ENCODE measurements at regions not wholly inside any gene's neighbourhood (a gene's known extent, or its start where the extent isn't known, plus 50 kb on each side); places are given as distances from the start of the nearest gene placed in this dataset.

DNA sequence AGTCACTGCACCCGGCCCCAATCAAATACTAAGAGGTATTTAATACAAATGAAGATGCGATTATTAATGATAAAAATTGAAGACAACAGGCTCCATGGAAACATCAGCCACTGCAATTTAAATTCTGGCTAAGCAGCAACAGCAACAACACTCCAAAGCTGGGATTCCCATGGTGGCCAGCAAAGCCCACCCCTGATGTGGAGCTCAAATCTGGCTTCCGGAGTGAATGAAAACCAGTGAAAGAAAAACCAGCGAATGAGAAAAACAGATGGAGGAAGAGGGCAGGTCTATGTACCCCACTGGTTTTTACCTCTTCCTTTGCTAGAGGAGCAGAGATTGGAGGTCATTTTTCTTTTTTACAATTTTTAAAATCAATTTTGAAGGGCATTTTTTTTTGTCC lies 135.9 kb upstream of the PDE10A start:
- H3K4me1 Mint-ChIP-seq, result no peaks in the 10 kb centered on the region
- Histone ChIP-seq H2AFZ (ENCODE audit: insufficient read depth, low read depth, low read length, poor library complexity, severe bottlenecking) (no peak overlapping the region), H3K4me2 (replicated peaks; ENCODE audit: low read depth, low read length, poor library complexity, severe bottlenecking) (no peak overlapping the region), H3K36me3 (replicated peaks in 1 of 2; ENCODE audit: control extremely low read depth in 1 of 2, control insufficient read depth in 1 of 2, extremely low read depth in 1 of 2, insufficient read depth in 2 of 2, low read length in 1 of 2) (no peaks in the 10 kb centered on the region), H3K4me3 (ENCODE audit: control extremely low read depth in 1 of 5, extremely low read depth in 1 of 5, insufficient read depth in 1 of 5, low read depth in 2 of 5, low read length in 4 of 5) (no peak overlapping the region), H3K9me3 (ENCODE audit: control extremely low read depth in 1 of 3, control insufficient read depth in 2 of 3, insufficient read depth in 1 of 3, low read length in 2 of 3) (no peaks in the 10 kb centered on the region), H3K4me1 (ENCODE audit: control insufficient read depth in 2 of 2, insufficient read depth in 2 of 2, low read length in 2 of 2) (no peaks in the 10 kb centered on the region), H3K27ac (ENCODE audit: low read length in 2 of 2) (no peak overlapping the region), H4K20me1 (ENCODE audit: control insufficient read depth, insufficient read depth, low read length, poor library complexity, severe bottlenecking) (no peaks in the 10 kb centered on the region), H3K27me3 (replicated peaks in 1 of 4; ENCODE audit: control extremely low read depth in 1 of 4, control insufficient read depth in 3 of 4, insufficient read depth in 4 of 4, low read length in 3 of 4) (no peaks in the 10 kb centered on the region), H3K79me2 (ENCODE audit: control insufficient read depth, insufficient read depth, low read length) (no peaks in the 10 kb centered on the region), H3K9ac (ENCODE audit: low read length) (no peak overlapping the region)
- no peak overlapping the region for H3K27ac Mint-ChIP-seq
- ChIA-PET POLR2A (no interaction called here), CTCF (no interaction called here)
- intact Hi-C loops (cut with micrococcal nuclease), result no loop called here
- no peak for DNase-seq
- ATAC-seq (ENCODE audit: low read depth), result no peak
- no CpG with 5 or more reads among the region's 4 CpGs for WGBS (ENCODE audit: insufficient coverage)
- H3K9me3 Mint-ChIP-seq (ENCODE audit: insufficient read depth), result no peaks in the 10 kb centered on the region
- TF ChIP-seq, protein P1, sequence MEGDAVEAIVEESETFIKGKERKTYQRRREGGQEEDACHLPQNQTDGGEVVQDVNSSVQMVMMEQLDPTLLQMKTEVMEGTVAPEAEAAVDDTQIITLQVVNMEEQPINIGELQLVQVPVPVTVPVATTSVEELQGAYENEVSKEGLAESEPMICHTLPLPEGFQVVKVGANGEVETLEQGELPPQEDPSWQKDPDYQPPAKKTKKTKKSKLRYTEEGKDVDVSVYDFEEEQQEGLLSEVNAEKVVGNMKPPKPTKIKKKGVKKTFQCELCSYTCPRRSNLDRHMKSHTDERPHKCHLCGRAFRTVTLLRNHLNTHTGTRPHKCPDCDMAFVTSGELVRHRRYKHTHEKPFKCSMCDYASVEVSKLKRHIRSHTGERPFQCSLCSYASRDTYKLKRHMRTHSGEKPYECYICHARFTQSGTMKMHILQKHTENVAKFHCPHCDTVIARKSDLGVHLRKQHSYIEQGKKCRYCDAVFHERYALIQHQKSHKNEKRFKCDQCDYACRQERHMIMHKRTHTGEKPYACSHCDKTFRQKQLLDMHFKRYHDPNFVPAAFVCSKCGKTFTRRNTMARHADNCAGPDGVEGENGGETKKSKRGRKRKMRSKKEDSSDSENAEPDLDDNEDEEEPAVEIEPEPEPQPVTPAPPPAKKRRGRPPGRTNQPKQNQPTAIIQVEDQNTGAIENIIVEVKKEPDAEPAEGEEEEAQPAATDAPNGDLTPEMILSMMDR (IDR thresholded peaks at IDR 0.05), result no peak
- TF ChIP-seq EZH2 (IDR thresholded peaks at IDR 0.05; ENCODE audit: borderline replicate concordance, insufficient read depth, low read depth, low read length, poor library complexity, severe bottlenecking), result no peak
- H3K4me3 Mint-ChIP-seq, result no peak overlapping the region
- H3K27me3 Mint-ChIP-seq, result peaks cover 10% of the 10 kb centered on the region

DNA sequence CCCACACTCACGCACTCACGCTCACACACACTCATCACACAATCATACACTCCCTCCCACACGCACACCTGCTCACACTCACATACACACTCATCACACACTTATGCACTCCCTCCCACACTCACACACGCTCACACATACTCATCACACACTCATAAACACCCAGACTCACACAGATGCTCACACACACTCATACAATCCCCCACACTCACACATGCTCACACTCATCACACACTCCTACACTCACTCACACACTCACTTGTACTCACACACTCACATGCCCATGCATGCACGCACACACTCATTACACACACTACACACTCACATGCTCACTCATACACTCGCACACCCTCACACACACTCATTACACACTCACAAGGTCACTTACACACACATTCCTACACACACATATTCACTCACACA lies 131.1 kb upstream of the PDE10A start:
- H3K4me1 Mint-ChIP-seq, result peaks cover 4% of the 10 kb centered on the region
- intact Hi-C loops (cut with micrococcal nuclease), result no loop called here
- Histone ChIP-seq H4K20me1 (ENCODE audit: control insufficient read depth, insufficient read depth, low read length, poor library complexity, severe bottlenecking) (no peaks in the 10 kb centered on the region), H3K4me3 (ENCODE audit: control extremely low read depth in 1 of 5, extremely low read depth in 1 of 5, insufficient read depth in 1 of 5, low read depth in 2 of 5, low read length in 4 of 5) (no peak overlapping the region), H3K27ac (ENCODE audit: low read length in 2 of 2) (no peak overlapping the region), H2AFZ (ENCODE audit: insufficient read depth, low read depth, low read length, poor library complexity, severe bottlenecking) (no peak overlapping the region), H3K79me2 (ENCODE audit: control insufficient read depth, insufficient read depth, low read length) (no peaks in the 10 kb centered on the region), H3K27me3 (replicated peaks in 1 of 4; ENCODE audit: control extremely low read depth in 1 of 4, control insufficient read depth in 3 of 4, insufficient read depth in 4 of 4, low read length in 3 of 4) (no peaks in the 10 kb centered on the region), H3K9ac (ENCODE audit: low read length) (no peak overlapping the region), H3K4me2 (replicated peaks; ENCODE audit: low read depth, low read length, poor library complexity, severe bottlenecking) (no peak overlapping the region), H3K36me3 (replicated peaks in 1 of 2; ENCODE audit: control extremely low read depth in 1 of 2, control insufficient read depth in 1 of 2, extremely low read depth in 1 of 2, insufficient read depth in 2 of 2, low read length in 1 of 2) (no peaks in the 10 kb centered on the region), H3K4me1 (ENCODE audit: control insufficient read depth in 2 of 2, insufficient read depth in 2 of 2, low read length in 2 of 2) (no peaks in the 10 kb centered on the region), H3K9me3 (ENCODE audit: control extremely low read depth in 1 of 3, control insufficient read depth in 2 of 3, insufficient read depth in 1 of 3, low read length in 2 of 3) (peaks cover 0 to 8% (median 0%) of the 10 kb centered on the region in 3 donors)
- H3K27me3 Mint-ChIP-seq, result no peaks in the 10 kb centered on the region
- H3K27ac Mint-ChIP-seq, result no peak overlapping the region
- no peak for TF ChIP-seq EZH2 (IDR thresholded peaks at IDR 0.05; ENCODE audit: borderline replicate concordance, insufficient read depth, low read depth, low read length, poor library complexity, severe bottlenecking)
- TF ChIP-seq, protein P1 (IDR thresholded peaks at IDR 0.05), result no peak
- CTCF ChIA-PET, result no interaction called here
- H3K9me3 Mint-ChIP-seq (ENCODE audit: insufficient read depth), result no peaks in the 10 kb centered on the region
- H3K4me3 Mint-ChIP-seq, result no peak overlapping the region
- DNase-seq, result no peak
- no peak for ATAC-seq (ENCODE audit: low read depth)
- POLR2A ChIA-PET, result no interaction called here
- WGBS (ENCODE audit: insufficient coverage), result 96% methylated on average over 6 of the region's 6 CpGs

Measured in B cell (primary cell).